Activated naive CD4-positive, alpha-beta T cell (primary cell): ENCODE measurements at regions not wholly inside any gene's neighbourhood (a gene's known extent, or its start where the extent isn't known, plus 50 kb on each side); places are given as distances from the start of the nearest gene placed in this dataset.

Experiments
- DNase-seq, 4 experiments: peaks; one replicate each; lab custom pipeline; 2025; lab: John Stamatoyannopoulos, UW

GRCh38 chr16:72502594-72503005 lies 330.6 kb upstream of the PMFBP1 start:
- no peak for DNase-seq

GRCh38 chr16:72501739-72502593 lies 330.0 kb upstream of the PMFBP1 start:
- DNase-seq, result no peak

DNA sequence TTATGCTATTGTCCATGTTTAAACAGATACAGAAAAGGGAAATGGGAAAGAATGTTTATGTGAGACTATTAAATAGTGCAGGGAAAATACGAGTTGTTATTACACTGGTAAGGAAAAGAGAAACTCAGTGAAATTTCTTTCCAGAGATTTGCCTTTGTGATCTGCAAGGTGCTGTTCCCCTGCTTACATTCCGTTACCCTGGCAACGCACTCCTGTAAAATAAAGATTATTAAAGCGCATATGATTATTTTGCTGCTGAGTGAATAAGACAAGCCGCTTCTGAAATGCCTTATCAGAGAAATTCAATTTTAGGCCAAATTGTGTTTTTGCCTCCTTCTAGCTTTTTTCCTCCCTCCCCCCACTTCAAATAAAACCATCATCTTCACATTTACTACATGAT lies 328.6 kb upstream of the PMFBP1 start:
- no peak for DNase-seq

DNA sequence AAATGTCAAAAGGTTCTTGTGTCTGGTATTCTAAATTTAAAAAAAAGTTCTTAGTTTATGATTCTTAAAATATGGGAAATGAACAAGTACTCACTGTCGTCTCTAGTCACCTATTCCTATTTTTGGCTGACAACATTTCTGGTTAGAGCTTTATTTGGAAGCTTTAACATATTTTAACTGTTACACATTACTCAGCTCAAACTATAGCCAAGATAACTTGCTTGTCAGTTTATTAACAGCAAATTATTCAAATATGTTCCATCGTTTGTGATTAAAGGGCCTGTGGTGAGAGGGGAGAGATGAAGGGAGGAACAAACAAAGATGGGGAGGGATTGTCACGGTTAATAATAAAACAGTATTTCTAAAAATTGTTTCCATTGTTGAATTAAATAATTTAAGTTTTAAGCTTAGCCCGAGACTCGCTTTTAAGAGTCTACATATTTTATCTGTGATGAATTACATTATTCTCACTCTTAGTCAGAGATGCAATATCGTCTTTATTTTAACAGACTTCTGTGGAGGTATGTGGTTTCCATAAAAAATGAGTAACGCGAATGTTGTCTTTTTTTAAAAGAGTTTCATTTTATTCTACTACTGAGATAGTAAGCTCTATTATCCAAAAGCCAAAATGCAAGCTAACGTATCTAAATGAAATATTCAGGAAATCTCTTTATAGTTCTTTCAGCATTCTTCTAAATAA lies 321.9 kb upstream of the PMFBP1 start:
- no peak for DNase-seq

GRCh38 chr16:72487283-72487682 lies 315.3 kb upstream of the PMFBP1 start:
- DNase-seq, result no peak

GRCh38 chr16:72482695-72483094 lies 310.7 kb upstream of the PMFBP1 start:
- DNase-seq, result no peak

- DNase-seq, result no peak
Observed at GRCh38 chr16:72481419-72481818, 309.5 kb upstream of the PMFBP1 start.

- no peak for DNase-seq
Observed at GRCh38 chr16:72480911-72481310, 309.0 kb upstream of the PMFBP1 start.

GRCh38 chr16:72475688-72476087 lies 303.7 kb upstream of the PMFBP1 start:
- DNase-seq, result no peak

DNA sequence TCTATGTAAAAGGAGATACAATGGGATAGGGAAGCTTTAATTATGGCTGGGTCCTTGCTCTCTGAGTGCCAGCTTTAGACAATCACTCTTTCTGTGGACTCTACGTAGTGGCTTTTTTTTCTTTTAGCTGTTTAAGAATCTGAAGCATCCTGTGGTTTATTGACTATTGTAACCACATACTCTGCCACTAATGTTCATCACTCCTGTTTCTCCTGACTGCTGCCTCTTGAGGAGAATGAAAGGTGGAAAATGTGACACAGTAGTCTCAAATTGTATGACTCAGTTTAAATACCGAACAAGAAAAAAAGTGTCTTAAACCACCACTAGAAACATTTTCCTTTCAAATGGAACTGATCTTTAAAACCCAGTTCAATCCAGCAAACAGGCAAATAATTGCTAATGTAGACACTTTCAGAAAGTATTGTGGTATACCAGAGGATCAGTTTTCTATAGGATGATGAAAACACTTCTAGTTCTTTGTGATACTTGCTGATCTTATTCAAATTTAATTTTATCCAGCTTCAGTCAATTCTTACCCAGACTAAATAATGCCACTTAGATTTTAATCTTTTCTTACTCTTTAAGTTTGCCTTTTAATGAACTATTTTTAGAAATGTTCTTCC lies 302.7 kb upstream of the PMFBP1 start:
- no peak for DNase-seq

- no peak for DNase-seq
Observed at GRCh38 chr16:72473631-72474030, 301.7 kb upstream of the PMFBP1 start.

GRCh38 chr16:72471317-72471924 lies 299.5 kb upstream of the PMFBP1 start:
- DNase-seq, result no peak

DNA sequence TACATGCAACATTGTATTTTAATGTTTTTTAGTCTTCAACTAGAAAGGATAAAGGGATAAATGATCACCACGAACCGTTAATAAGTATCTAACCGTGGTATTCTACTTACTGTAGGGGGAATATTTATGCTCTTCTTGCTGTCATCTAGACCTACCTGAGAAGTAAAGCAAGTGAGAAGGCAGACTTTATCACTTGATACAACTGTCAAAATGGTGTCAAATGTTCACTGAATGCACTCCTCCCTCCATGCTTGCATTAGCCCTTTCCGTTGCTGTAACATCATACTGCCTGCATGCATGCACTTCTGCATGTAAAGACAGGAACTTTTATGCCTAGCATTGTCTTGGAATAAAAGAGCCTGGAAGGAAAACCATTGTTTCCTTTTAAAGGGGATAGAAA lies 298.6 kb upstream of the PMFBP1 start:
- DNase-seq, result no peak

- no peak for DNase-seq
Observed at GRCh38 chr16:72469932-72470331, 298.0 kb upstream of the PMFBP1 start.

DNA sequence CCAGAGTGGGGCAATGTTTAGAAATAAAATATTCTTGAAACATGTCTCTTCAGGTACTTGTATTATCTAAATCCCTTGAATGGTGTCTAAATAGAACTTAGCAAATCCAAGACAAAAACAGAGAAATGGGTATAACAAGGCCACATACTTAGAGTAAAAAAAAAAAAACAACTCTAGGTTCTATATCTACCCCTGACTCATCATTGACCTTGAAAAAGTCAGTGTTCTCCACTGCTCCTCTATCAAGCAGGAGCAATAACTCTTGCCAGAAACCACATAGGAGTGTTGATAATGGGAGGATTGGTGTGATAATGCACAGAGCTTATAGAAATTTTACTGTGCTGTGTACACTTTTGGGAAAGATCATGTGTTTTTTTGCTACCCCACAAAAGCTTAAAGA lies 296.6 kb upstream of the PMFBP1 start:
- DNase-seq, result no peak

DNA sequence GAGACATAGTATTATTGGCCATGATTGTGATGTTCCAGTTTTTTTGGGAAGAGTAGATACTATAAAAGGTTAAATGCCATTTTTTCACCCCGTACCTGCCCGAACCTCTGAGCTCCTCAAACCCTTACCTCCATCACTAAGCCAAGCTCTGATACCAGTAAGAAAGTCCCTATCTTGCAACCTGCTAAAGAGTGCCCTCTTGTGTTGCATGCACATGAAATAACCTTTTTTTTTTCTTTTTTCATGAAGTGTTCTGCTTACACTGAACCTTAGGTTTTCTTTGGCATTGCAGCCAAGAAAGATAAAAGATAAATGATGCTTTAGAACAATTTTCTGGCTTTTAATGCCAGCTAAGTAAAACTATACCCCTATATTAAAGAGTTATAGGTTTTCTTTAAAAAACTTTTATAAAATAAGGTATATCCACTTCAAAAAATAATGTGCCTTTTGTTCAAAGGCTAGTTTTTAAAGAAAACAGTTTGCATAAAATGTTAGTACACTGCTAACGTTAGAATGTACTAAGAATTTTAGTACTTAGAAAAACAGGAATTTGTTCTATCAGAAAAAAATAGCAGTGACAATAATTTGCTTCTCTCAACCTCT lies 295.3 kb upstream of the PMFBP1 start:
- DNase-seq, result no peak

GRCh38 chr16:72464597-72465368 lies 292.8 kb upstream of the PMFBP1 start:
- no peak for DNase-seq

DNA sequence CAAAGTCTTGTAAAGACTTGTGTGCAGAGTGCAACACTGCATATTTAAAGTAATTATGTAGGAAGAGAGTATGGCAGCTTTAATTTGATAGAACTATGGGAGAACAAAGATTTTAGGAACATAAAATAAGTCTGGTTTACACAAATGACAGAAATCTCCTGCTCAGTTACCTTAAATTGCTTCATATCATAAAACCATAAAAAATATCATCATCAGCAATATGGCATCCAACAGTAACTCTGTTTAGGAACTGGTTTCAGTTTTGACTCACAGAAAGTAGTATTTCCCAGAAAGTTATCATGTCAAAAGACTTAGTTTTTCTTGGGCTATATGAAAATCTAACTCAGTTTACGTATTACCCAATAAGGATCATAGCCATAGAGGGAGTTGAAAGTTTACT lies 292.1 kb upstream of the PMFBP1 start:
- DNase-seq, result no peak

DNA sequence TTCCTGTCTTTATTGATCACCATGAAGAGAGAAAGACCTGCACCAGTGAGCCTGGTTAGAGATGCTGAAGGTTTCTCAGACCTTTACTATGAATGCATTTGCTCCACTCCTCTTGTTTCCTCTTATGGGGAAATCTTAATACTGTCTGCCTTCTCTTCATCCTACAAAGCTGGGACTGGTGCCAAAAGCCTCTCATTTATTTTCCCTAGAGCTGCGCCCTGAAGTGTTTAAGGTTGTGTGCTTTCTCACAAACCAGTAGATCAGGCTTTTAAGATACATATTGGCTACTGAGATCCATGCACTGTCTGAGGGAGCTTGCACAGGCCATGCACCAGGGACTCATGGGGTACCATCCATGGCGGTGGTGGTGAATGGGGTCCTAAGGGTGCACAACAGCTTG lies 286.1 kb upstream of the PMFBP1 start:
- DNase-seq, result no peak

DNA sequence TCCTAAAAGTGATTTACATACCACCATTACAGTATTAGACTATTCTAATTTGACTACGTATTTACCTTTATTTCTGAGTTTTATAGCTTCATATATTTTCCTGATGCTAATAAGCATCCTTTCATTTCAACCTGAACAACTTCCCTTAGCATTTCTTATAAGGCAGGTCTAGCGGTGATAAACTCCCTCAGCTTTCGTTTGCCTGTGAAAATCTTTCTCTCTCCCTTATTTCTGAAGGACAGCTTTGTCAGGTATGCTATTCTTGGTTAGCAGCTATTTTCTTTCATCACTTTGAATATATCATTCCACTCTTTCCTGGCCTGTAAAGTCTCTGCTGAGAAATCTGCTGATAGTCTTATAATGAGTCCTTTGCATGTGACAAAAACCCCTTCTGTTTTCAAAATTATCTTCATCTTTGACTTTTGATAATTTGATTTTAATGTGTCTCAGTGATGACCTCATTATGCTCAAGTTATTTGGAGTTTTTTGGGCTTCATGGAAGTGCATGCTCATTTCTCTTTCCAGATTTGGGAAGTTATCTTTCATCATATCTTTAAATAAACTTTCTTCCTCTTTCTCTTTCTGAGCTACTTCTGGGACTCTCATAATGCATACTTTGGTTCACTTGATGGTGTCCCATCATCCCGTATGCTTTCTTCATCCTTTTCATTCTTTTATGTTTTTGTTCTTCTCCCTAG lies 285.4 kb upstream of the PMFBP1 start:
- DNase-seq, result no peak
